ENCODE measurements at regions not wholly inside any gene's neighbourhood (a gene's known extent, or its start where the extent isn't known, plus 50 kb on each side); places are given as distances from the start of the nearest gene placed in this dataset.
"Not testable (repeated sequence)": the region's sequence is repeated elsewhere in the genome, so short reads cannot be mapped to it uniquely, and the experiment has no call there.

GRCh38 chr5:123721675-123722276 is 209.8 kb downstream of the CSNK1G3 start:
- no peak for DNase-seq

- no peak for DNase-seq
Observed at GRCh38 chr5:123720955-123721354, 209.0 kb downstream of the CSNK1G3 start.

- no peak for DNase-seq
Observed at GRCh38 chr5:123720339-123720738, 208.4 kb downstream of the CSNK1G3 start.

- no peak for DNase-seq
Observed at GRCh38 chr5:123719004-123719403, 207.0 kb downstream of the CSNK1G3 start.

- DNase-seq: no peak
Observed at GRCh38 chr5:123718238-123718637, 206.3 kb downstream of the CSNK1G3 start.

GRCh38 chr5:123717139-123717538 is 205.2 kb downstream of the CSNK1G3 start:
- no peak for DNase-seq

GRCh38 chr5:123710031-123710430 is 198.1 kb downstream of the CSNK1G3 start:
- DNase-seq: no peak

- no peak for DNase-seq
Observed at GRCh38 chr5:123709422-123709821, 197.4 kb downstream of the CSNK1G3 start.

GRCh38 chr5:123708074-123708806 is 196.3 kb downstream of the CSNK1G3 start:
- no peak for DNase-seq

GRCh38 chr5:123706531-123706930 is 194.6 kb downstream of the CSNK1G3 start:
- no peak for DNase-seq

- no peak for DNase-seq
Observed at GRCh38 chr5:123705741-123706140, 193.8 kb downstream of the CSNK1G3 start.

GRCh38 chr5:123701511-123702200 is 189.7 kb downstream of the CSNK1G3 start:
- no peak for DNase-seq

GRCh38 chr5:123700624-123701287 is 188.8 kb downstream of the CSNK1G3 start:
- DNase-seq: no peak

GRCh38 chr5:123699571-123699970 is 187.6 kb downstream of the CSNK1G3 start:
- no peak for DNase-seq

GRCh38 chr5:123698937-123699336 is 187.0 kb downstream of the CSNK1G3 start:
- DNase-seq: not testable (repeated sequence)

- peak in 1 of 2 experiments; percentile 39 for DNase-seq
Observed at GRCh38 chr5:123696921-123697341, 185.0 kb downstream of the CSNK1G3 start.

- DNase-seq: no peak
Observed at GRCh38 chr5:123690821-123691220, 178.8 kb downstream of the CSNK1G3 start.

GRCh38 chr5:123681061-123681460 is 169.1 kb downstream of the CSNK1G3 start:
- no peak for DNase-seq

GRCh38 chr5:123673107-123673506 is 161.1 kb downstream of the CSNK1G3 start:
- peak in 1 of 2 experiments; percentile 10 for DNase-seq

GRCh38 chr5:123671711-123672456 is 159.9 kb downstream of the CSNK1G3 start:
- no peak for DNase-seq

GRCh38 chr5:123671042-123671441 is 159.1 kb downstream of the CSNK1G3 start:
- peak in 1 of 2 experiments; percentile 53 for DNase-seq
